CD4-positive, CD25-positive, alpha-beta regulatory T cell (primary cell): ENCODE measurements at regions not wholly inside any gene's neighbourhood (a gene's known extent, or its start where the extent isn't known, plus 50 kb on each side); places are given as distances from the start of the nearest gene placed in this dataset.

Experiments used
- ATAC-seq, 2 donors: fragments of 150-1000 bp; cut with Tn5 transposase; one replicate each; pipeline ENCODE4 v1.10.0; 2021; ENCODE audit warnings: low read depth in 2 of 2, moderate number of reproducible peaks in 2 of 2, moderate library complexity in 1 of 2
- DNase-seq, 3 donors: peaks; one replicate each; pipeline versions ENCODE4 v3.0.0 to v3.0.0-alpha.2; 2012 to 2022; ENCODE audit warnings: mixed read lengths in 1 of 3
- H3K27ac ChIP-seq: one replicate; pipeline ENCODE4 v1.7.0; 2013; ENCODE audit warnings: mild to moderate bottlenecking, low read length; ENCODE audit not compliant: insufficient read depth, poor library complexity, severe bottlenecking
- H3K27me3 ChIP-seq: one replicate; pipeline ENCODE4 v1.7.0; 2013; ENCODE audit warnings: low read length; ENCODE audit not compliant: control insufficient read depth, insufficient read depth
- H3K36me3 ChIP-seq: one replicate; pipeline ENCODE4 v1.7.0; 2013; ENCODE audit warnings: mild to moderate bottlenecking, low read length, moderate library complexity; ENCODE audit not compliant: control insufficient read depth, insufficient read depth
- H3K4me1 ChIP-seq: 2 replicates; pipeline ENCODE4 v1.7.0; 2013; ENCODE audit warnings: mild to moderate bottlenecking, low read length; ENCODE audit not compliant: insufficient read depth, control insufficient read depth, poor library complexity, severe bottlenecking
- H3K4me3 ChIP-seq: one replicate; pipeline ENCODE4 v1.7.0; 2013; ENCODE audit warnings: low read depth, mild to moderate bottlenecking, low read length, moderate library complexity
- H3K9me3 ChIP-seq, 2 experiments: 1 replicate in 1 of 2; 2 replicates in 1 of 2; pipeline ENCODE4 v1.7.0; 2013; ENCODE audit warnings: low read length in 2 of 2, mild to moderate bottlenecking in 1 of 2, moderate library complexity in 1 of 2; ENCODE audit not compliant: control insufficient read depth in 2 of 2
- H3K27ac Mint-ChIP-seq, 3 donors: one replicate each; pipeline ENCODE4 v1.8.0; 2020 to 2022; ENCODE audit warnings: mild to moderate bottlenecking in 3 of 3, mixed read lengths in 3 of 3, moderate library complexity in 2 of 3
- H3K27me3 Mint-ChIP-seq: one replicate; pipeline ENCODE4 v1.8.0; 2022; ENCODE audit warnings: mild to moderate bottlenecking, mixed read lengths
- H3K36me3 Mint-ChIP-seq: one replicate; pipeline ENCODE4 v1.8.0; 2020; ENCODE audit warnings: mixed read lengths
- H3K4me1 Mint-ChIP-seq, 4 donors: one replicate each; pipeline ENCODE4 v1.8.0; 2020 to 2022; ENCODE audit warnings: mixed read lengths in 4 of 4, mild to moderate bottlenecking in 1 of 4
- H3K4me3 Mint-ChIP-seq, 4 donors: one replicate each; pipeline ENCODE4 v1.8.0; 2020 to 2022; ENCODE audit warnings: mild to moderate bottlenecking in 4 of 4, mixed read lengths in 4 of 4, moderate library complexity in 3 of 4
- H3K9me3 Mint-ChIP-seq, 7 donors: one replicate each; pipeline ENCODE4 v1.8.0; 2020 to 2022; ENCODE audit warnings: mixed read lengths in 7 of 7, mild to moderate bottlenecking in 3 of 7, moderate library complexity in 2 of 7

DNA sequence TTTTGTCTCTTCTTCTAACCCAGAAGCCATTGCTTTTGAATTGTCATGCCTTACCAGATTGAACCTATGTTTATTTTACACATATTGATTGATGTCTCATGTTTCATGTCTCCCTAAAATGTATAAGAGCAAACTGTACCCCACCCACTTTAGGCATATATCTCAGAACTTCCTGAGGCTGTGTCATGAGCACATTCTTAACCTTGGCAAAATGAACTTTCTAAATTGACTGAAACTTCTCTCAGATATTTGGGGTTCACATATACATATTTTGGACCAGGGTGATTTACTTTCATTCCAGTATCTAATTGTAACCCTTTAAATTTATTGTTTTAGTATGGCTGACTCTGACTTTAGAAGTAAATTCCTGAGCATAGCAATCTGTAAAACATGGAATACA is 723.9 kb upstream of the PCDH20 start:
- no peaks in the 10 kb centered on the region for H3K36me3 Mint-ChIP-seq
- ATAC-seq (no peak), DNase-seq (no peak)
- no peak overlapping the region for H3K4me3 Mint-ChIP-seq
- peaks cover 0 to 33% (median 10%) of the 10 kb centered on the region in 7 donors for H3K9me3 Mint-ChIP-seq
- H3K27me3 Mint-ChIP-seq: no peaks in the 10 kb centered on the region
- Histone ChIP-seq H3K27me3 (no peaks in the 10 kb centered on the region), H3K4me1 (no peaks in the 10 kb centered on the region), H3K27ac (no peak overlapping the region), H3K9me3 (peaks cover 9% of the 10 kb centered on the region in 2 experiments), H3K36me3 (no peaks in the 10 kb centered on the region), H3K4me3 (no peak overlapping the region)
- no peaks in the 10 kb centered on the region for H3K4me1 Mint-ChIP-seq
- no peak overlapping the region for H3K27ac Mint-ChIP-seq

DNA sequence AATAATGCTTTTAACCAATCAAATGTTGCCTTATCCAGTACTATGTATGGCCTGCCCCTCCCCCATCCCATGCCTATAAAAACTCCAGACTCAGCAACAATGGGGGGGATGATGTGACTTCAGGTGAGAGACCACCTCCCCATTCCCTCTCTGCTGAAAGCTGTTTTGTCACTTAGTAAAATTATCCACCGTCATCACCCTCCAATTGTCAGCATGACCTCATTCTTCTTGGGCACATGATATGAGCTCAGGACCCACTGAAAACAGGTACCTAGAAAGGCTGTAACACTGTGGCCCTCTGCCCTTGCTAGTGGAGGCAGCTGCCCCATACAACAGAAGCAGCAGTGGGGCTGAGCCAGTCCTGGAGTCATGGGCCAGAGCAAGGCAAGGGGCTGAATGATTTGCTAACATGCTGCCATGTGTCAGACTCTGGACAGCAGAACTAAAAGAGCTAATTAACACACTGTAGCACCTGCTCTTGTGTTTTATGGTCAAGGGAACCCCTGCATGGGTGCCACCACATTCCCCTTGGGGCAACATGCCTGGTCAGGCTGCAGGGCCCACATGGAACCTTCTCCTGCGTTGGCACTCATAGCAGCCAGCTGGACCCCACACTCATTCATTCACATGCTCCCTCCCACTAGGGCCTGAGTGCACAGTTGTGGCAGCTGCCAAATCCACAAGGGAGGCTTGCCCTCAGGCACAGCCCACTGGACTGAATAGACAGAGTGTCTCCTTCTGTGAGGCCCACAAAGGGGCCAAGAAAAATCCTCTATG is 722.2 kb upstream of the PCDH20 start:
- no peaks in the 10 kb centered on the region for H3K4me1 ChIP-seq
- H3K36me3 ChIP-seq: no peaks in the 10 kb centered on the region
- H3K9me3 ChIP-seq: peaks cover 9% of the 10 kb centered on the region in 2 experiments
- DNase-seq (no peak), ATAC-seq (no peak)
- H3K36me3 Mint-ChIP-seq: no peaks in the 10 kb centered on the region
- no peak overlapping the region for H3K27ac Mint-ChIP-seq
- no peaks in the 10 kb centered on the region for H3K4me1 Mint-ChIP-seq
- no peak overlapping the region for H3K4me3 ChIP-seq
- no peaks in the 10 kb centered on the region for H3K27me3 Mint-ChIP-seq
- H3K4me3 Mint-ChIP-seq: no peak overlapping the region
- H3K27ac ChIP-seq: no peak overlapping the region
- H3K27me3 ChIP-seq: no peaks in the 10 kb centered on the region
- peaks cover 0 to 26% (median 5%) of the 10 kb centered on the region in 7 donors for H3K9me3 Mint-ChIP-seq

DNA sequence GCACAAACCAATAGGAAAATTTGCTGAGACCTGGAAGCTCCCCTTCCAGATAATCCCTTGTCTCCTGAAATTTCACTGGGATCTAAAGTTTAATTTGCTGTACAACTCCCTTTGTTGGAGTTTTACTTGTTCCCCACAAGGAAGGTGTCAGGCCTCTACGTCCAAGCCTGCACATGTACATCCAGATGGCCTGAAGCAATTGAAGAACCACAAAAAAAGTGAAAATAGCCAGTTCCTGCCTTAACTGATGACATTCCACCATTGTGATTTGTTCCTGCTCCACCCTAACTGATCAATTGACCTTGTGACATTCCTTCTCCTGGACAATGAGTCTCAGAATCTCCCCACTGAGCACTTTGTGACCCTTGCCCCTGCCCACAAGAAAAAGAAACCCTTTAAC is 716.0 kb upstream of the PCDH20 start:
- no peak for DNase-seq
- H3K9me3 Mint-ChIP-seq: peaks cover 0 to 8% (median 0%) of the 10 kb centered on the region in 7 donors

GRCh38 chr13:62130062-62130970 is 714.7 kb upstream of the PCDH20 start:
- no peak overlapping the region for H3K4me3 Mint-ChIP-seq

More for the DNA sequence above, 716.0 kb upstream of the PCDH20 start:
- Histone ChIP-seq H3K4me3 (no peak overlapping the region), H3K27ac (no peak overlapping the region), H3K36me3 (no peaks in the 10 kb centered on the region), H3K9me3 (peaks cover 0 to 2% of the 10 kb centered on the region in 2 experiments), H3K4me1 (no peaks in the 10 kb centered on the region), H3K27me3 (no peaks in the 10 kb centered on the region)
- H3K36me3 Mint-ChIP-seq: no peaks in the 10 kb centered on the region
- no peak overlapping the region for H3K27ac Mint-ChIP-seq
- H3K4me3 Mint-ChIP-seq: no peak overlapping the region
- no peaks in the 10 kb centered on the region for H3K4me1 Mint-ChIP-seq
- ATAC-seq: no peak
- H3K27me3 Mint-ChIP-seq: no peaks in the 10 kb centered on the region

DNA sequence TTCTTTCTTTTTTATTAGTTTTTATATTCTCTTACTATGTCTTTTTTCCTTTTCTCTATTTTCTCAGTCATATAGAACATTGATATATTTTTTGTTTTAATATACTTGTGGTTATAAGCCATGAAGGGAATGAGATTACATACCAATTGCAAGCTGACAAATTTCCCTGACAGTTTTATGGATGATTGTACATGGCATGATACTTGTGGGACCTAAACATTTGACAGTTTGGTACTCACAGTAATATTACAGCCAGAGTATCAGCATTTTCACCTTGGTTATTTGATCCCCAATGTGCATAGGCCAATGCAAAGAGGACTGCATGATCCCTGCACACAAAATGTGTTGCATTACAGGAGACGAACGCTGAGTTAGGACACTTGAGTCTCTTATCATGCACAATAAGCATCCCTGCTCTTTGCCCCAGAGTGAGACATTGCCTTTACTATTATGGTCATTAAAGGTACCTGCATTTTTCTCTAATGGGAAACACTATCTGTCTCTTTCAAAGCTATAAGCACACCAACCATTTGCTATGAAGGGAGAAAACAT is 713.4 kb upstream of the PCDH20 start:
- Histone ChIP-seq H3K27ac (no peak overlapping the region), H3K9me3 (peaks cover 0 to 2% of the 10 kb centered on the region in 2 experiments), H3K4me1 (no peaks in the 10 kb centered on the region), H3K27me3 (no peaks in the 10 kb centered on the region), H3K4me3 (no peak overlapping the region), H3K36me3 (no peaks in the 10 kb centered on the region)
- no peaks in the 10 kb centered on the region for H3K27me3 Mint-ChIP-seq
- H3K9me3 Mint-ChIP-seq: peaks cover 0 to 5% (median 0%) of the 10 kb centered on the region in 7 donors
- H3K36me3 Mint-ChIP-seq: no peaks in the 10 kb centered on the region
- no peaks in the 10 kb centered on the region for H3K4me1 Mint-ChIP-seq
- ATAC-seq (no peak), DNase-seq (no peak)
- H3K27ac Mint-ChIP-seq: no peak overlapping the region
- no peak overlapping the region for H3K4me3 Mint-ChIP-seq

More at GRCh38 chr13:62130062-62130970, 714.7 kb upstream of the PCDH20 start:
- no peaks in the 10 kb centered on the region for H3K4me1 ChIP-seq
- no peak overlapping the region for H3K4me3 ChIP-seq
- H3K36me3 ChIP-seq: no peaks in the 10 kb centered on the region
- ATAC-seq: no peak
- H3K27ac ChIP-seq: no peak overlapping the region
- Mint-ChIP-seq H3K27me3 (no peaks in the 10 kb centered on the region), H3K9me3 (peaks cover 0 to 5% (median 0%) of the 10 kb centered on the region in 7 donors), H3K27ac (no peak overlapping the region), H3K36me3 (no peaks in the 10 kb centered on the region), H3K4me1 (no peaks in the 10 kb centered on the region)
- H3K9me3 ChIP-seq: peaks cover 0 to 2% of the 10 kb centered on the region in 2 experiments
- no peak for DNase-seq
- no peaks in the 10 kb centered on the region for H3K27me3 ChIP-seq

GRCh38 chr13:62126400-62126799 is 710.8 kb upstream of the PCDH20 start:
- Mint-ChIP-seq H3K27me3 (no peaks in the 10 kb centered on the region), H3K27ac (no peak overlapping the region), H3K4me1 (peaks cover 0 to 4% (median 0%) of the 10 kb centered on the region in 4 donors), H3K36me3 (no peaks in the 10 kb centered on the region), H3K9me3 (peaks cover 0 to 5% (median 2%) of the 10 kb centered on the region in 7 donors), H3K4me3 (no peak overlapping the region)
- H3K4me3 ChIP-seq: no peak overlapping the region
- DNase-seq (no peak), ATAC-seq (no peak)
- H3K4me1 ChIP-seq: no peaks in the 10 kb centered on the region
- no peaks in the 10 kb centered on the region for H3K36me3 ChIP-seq
- H3K9me3 ChIP-seq: peaks cover 0 to 2% of the 10 kb centered on the region in 2 experiments
- no peaks in the 10 kb centered on the region for H3K27me3 ChIP-seq
- no peak overlapping the region for H3K27ac ChIP-seq

DNA sequence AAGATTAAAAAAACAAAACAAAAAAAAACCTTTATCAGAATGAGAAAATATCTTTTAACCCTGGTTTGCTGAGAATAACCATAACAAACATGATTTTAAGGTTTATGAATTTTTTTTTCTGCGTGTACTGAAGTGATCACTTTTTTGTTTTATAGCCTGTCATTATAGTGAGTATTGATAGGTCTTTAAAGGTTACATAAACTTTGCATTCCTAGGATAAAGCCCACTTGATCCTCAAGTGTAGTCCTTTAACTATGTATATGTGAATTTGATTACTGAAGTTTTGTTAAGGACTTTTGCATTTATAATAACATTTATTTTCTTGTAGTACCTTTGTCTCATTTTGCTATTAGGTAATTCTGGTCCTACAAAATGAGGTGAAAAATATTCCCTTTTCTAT is 709.8 kb upstream of the PCDH20 start:
- H3K9me3 Mint-ChIP-seq: peaks cover 0 to 3% (median 2%) of the 10 kb centered on the region in 7 donors
- H3K27me3 ChIP-seq: no peaks in the 10 kb centered on the region
- no peaks in the 10 kb centered on the region for H3K36me3 ChIP-seq
- peaks cover 0 to 2% of the 10 kb centered on the region in 2 experiments for H3K9me3 ChIP-seq
- H3K4me1 Mint-ChIP-seq: peaks cover 0 to 4% (median 0%) of the 10 kb centered on the region in 4 donors
- H3K4me3 Mint-ChIP-seq: no peak overlapping the region
- no peak overlapping the region for H3K27ac Mint-ChIP-seq
- ATAC-seq (no peak), DNase-seq (no peak)
- H3K4me1 ChIP-seq: no peaks in the 10 kb centered on the region
- H3K27me3 Mint-ChIP-seq: no peaks in the 10 kb centered on the region
- H3K36me3 Mint-ChIP-seq: no peaks in the 10 kb centered on the region
- H3K27ac ChIP-seq: no peak overlapping the region
- no peak overlapping the region for H3K4me3 ChIP-seq
